ENCODE measurements at regions not wholly inside any gene's neighbourhood (a gene's known extent, or its start where the extent isn't known, plus 50 kb on each side); places are given as distances from the start of the nearest gene placed in this dataset.

GRCh38 chr10:90179696-90180407, 478.5 kb downstream of the KIF20B start:
- no peak overlapping the region for H3K4me3 ChIP-seq (replicated peaks in 1 of 2; ENCODE audit: low read depth in 2 of 2, low read length in 2 of 2)
- no peak for TF ChIP-seq CTCF (IDR thresholded peaks at IDR 0.05; ENCODE audit: low read depth, low read length)
- DNase-seq (ENCODE audit: low read depth in 2 of 2) = peak; percentile 97 to 98

- H3K4me3 ChIP-seq (replicated peaks in 1 of 2; ENCODE audit: low read depth in 2 of 2, low read length in 2 of 2) = no peak overlapping the region
- DNase-seq (ENCODE audit: low read depth in 2 of 2) = peak in 1 of 2 donors; percentile 46
- no peak for TF ChIP-seq CTCF (IDR thresholded peaks at IDR 0.05; ENCODE audit: low read depth, low read length)
Measured at GRCh38 chr10:90180886-90181691, 479.7 kb downstream of the KIF20B start.

GRCh38 chr10:90192825-90193224, 491.4 kb downstream of the KIF20B start:
- no peak for TF ChIP-seq CTCF (IDR thresholded peaks at IDR 0.05; ENCODE audit: low read depth, low read length)
- no peak overlapping the region for H3K4me3 ChIP-seq (replicated peaks in 1 of 2; ENCODE audit: low read depth in 2 of 2, low read length in 2 of 2)
- no peak for DNase-seq (ENCODE audit: low read depth in 2 of 2)

GRCh38 chr10:90193240-90193985, 492.0 kb downstream of the KIF20B start:
- TF ChIP-seq CTCF (IDR thresholded peaks at IDR 0.05; ENCODE audit: low read depth, low read length) = no peak
- no peak overlapping the region for H3K4me3 ChIP-seq (replicated peaks in 1 of 2; ENCODE audit: low read depth in 2 of 2, low read length in 2 of 2)
- peak; percentile 62 to 74 for DNase-seq (ENCODE audit: low read depth in 2 of 2)

- no peak for TF ChIP-seq CTCF (IDR thresholded peaks at IDR 0.05; ENCODE audit: low read depth, low read length)
- peak in 1 of 2 donors; percentile 21 for DNase-seq (ENCODE audit: low read depth in 2 of 2)
- H3K4me3 ChIP-seq (replicated peaks in 1 of 2; ENCODE audit: low read depth in 2 of 2, low read length in 2 of 2) = no peak overlapping the region
Measured at GRCh38 chr10:90195288-90195840, 494.0 kb downstream of the KIF20B start.

- peak; percentile 36 to 74 for DNase-seq (ENCODE audit: low read depth in 2 of 2)
- no peak overlapping the region for H3K4me3 ChIP-seq (replicated peaks in 1 of 2; ENCODE audit: low read depth in 2 of 2, low read length in 2 of 2)
- no peak for TF ChIP-seq CTCF (IDR thresholded peaks at IDR 0.05; ENCODE audit: low read depth, low read length)
Measured at GRCh38 chr10:90197766-90198165, 496.4 kb downstream of the KIF20B start.
